ENCODE measurements at regions not wholly inside any gene's neighbourhood (a gene's known extent, or its start where the extent isn't known, plus 50 kb on each side); places are given as distances from the start of the nearest gene placed in this dataset.

DNA sequence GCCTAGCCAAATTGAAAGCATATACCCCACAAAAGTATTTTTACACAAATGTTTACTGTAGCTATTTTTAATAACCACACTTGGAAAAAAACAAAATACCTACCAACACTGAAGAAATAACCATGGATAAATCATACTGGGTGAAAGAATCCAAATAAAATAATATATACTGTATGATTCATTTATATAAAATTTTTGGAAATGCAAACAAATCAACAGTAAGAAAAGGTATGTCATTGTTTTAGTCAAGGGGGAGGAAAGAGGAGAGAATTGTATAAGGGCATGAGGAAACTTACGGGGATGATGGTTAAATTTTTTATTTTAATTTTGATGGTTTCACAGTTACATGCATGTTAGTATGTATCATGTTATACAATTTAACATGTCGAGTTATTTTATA is 557.8 kb downstream of the TECRL start:
- Mint-ChIP-seq H3K27ac (no peak overlapping the region), H3K36me3 (no peaks in the 10 kb centered on the region), H3K4me3 (no peak overlapping the region), H3K27me3 (no peaks in the 10 kb centered on the region), H3K4me1 (no peaks in the 10 kb centered on the region), H3K9me3 (peaks cover 0 to 7% (median 2%) of the 10 kb centered on the region in 9 donors)
- no peak for DNase-seq
- no peak for ATAC-seq
- POLR2A ChIA-PET: no interaction called here

DNA sequence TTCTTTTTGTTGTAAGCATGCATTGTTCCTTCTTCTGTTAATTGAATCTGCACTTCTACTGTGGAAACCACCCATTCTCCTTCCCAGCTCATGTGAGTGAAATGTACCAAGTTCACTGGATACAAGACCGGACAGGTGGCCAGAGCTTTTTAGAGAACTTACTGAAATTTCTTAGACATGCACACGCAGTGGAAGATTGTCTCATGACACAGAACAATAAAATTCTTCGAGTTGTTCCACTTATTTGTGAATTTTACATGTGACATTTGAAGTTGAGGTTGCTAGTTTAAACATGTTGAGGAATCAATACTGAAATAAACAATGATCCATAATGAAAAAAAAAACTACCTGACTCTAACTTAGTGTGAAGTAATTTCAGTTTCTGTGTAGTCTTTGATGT is 568.0 kb downstream of the TECRL start:
- ATAC-seq (no peak), DNase-seq (no peak)
- Mint-ChIP-seq H3K4me1 (no peaks in the 10 kb centered on the region), H3K36me3 (no peaks in the 10 kb centered on the region), H3K4me3 (no peak overlapping the region), H3K9me3 (peaks cover 0 to 20% (median 3%) of the 10 kb centered on the region in 9 donors), H3K27ac (no peak overlapping the region), H3K27me3 (no peaks in the 10 kb centered on the region)
- POLR2A ChIA-PET: no interaction called here

DNA sequence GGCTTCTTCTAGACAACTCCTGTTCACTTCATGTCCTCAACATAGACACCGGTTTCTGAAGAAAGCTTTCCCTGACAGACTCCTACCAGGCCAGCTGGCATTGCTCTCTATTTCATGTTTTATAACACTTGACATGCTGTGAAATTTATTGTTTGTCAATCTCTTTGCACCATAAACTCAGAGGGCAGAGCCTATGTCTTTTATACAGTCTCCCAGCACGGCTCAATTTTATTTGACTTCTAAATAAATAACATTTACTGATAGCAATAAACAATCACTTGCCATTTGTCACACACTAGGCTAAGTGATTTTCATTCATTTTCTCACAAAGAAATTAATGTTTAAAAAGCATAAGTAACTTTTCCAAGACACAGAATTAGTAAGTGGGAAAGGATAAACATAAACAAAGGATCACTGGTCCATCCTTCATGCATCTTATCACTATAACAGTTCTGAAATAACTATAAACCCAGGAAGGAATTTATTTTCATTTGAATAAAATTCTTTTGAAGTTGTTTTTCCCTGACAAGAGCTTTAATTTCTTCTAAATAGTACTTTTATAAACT is 577.6 kb downstream of the TECRL start:
- Mint-ChIP-seq H3K36me3 (no peaks in the 10 kb centered on the region), H3K27ac (no peak overlapping the region), H3K9me3 (peaks cover 0 to 31% (median 3%) of the 10 kb centered on the region in 9 donors), H3K27me3 (no peaks in the 10 kb centered on the region), H3K4me1 (no peaks in the 10 kb centered on the region), H3K4me3 (no peak overlapping the region)
- no peak for ATAC-seq
- no peak for DNase-seq
- POLR2A ChIA-PET: no interaction called here

DNA sequence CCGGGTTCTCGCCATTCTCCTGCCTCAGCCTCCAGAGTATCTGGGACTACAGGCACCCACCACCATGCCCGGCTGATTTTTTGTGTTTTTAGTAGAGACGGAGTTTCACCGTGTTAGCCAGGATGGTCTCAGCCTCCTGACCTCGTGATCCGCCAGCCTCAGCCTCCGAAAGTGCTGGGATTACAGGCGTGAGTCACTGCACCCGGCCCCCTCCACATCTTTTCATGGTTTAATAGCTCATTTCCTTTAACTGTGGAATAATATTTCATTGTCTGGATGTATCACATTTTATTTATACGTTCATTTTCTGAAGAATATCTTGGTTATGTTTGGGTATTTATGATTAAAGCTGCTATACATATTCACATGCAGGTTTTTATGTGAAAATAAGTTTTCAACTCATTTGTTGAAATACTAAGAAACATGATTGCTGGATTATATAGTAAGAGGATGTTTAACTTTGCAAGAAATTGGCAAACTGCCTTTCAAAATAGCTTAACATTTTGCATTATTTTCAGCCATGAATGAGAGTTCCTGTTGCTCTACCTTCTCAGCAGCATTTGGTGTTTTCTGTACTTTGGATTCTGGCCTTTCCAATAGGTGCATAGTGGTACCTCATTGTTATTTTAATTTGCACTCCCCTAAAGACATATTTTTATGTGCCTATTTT is 591.9 kb downstream of the TECRL start:
- ATAC-seq: no peak

DNA sequence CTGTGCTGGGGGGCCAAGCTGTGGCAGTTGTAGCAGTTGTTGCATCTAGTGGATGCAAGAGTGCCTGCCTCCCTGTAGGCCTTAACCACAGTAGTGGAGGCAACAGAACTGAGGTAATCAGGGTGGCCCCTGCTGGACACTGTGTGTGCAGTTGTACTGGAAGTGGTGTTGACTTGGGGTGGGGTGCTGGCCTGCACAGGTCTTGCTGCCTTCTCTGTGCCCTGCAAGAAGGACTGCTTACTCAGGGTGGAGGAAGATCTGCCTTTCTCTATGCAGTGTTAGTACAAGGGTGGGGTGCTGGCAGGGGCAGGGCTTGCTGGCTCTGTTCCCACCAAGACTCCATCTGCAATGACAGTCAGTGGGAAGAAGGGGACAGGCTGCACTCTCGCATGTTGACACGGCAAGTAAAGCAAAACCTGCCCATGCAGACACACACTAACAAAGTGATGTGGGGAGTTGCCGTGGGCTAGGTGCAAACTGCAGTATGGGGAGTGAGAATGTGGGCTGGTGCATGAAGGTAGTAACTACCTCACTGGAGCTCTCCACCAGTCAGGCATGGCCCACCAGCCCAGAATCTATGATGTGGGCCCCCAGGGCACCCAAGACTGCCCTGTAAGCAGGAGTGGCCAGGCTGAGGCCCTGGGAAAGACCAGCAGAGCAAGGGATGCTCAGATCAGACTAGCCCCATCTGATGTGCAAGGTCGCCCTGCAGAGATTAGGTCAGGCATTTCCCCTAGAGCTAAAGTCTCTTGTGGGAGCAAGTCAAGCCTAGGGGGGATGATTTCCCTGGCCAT is 594.9 kb downstream of the TECRL start:
- Mint-ChIP-seq H3K9me3 (peaks cover 7 to 38% (median 14%) of the 10 kb centered on the region in 9 donors), H3K27me3 (no peaks in the 10 kb centered on the region), H3K27ac (no peak overlapping the region), H3K36me3 (no peaks in the 10 kb centered on the region), H3K4me1 (peaks cover 0 to 2% (median 0%) of the 10 kb centered on the region in 4 donors), H3K4me3 (no peak overlapping the region)
- ATAC-seq: no peak
- DNase-seq: no peak
- POLR2A ChIA-PET: no interaction called here

More for the DNA sequence above, 591.9 kb downstream of the TECRL start:
- POLR2A ChIA-PET: no interaction called here
- Mint-ChIP-seq H3K9me3 (peaks cover 2 to 32% (median 10%) of the 10 kb centered on the region in 9 donors), H3K36me3 (no peaks in the 10 kb centered on the region), H3K4me3 (no peak overlapping the region), H3K4me1 (peaks cover 0 to 2% (median 0%) of the 10 kb centered on the region in 4 donors), H3K27ac (no peak overlapping the region), H3K27me3 (no peaks in the 10 kb centered on the region)
- DNase-seq: no peak

DNA sequence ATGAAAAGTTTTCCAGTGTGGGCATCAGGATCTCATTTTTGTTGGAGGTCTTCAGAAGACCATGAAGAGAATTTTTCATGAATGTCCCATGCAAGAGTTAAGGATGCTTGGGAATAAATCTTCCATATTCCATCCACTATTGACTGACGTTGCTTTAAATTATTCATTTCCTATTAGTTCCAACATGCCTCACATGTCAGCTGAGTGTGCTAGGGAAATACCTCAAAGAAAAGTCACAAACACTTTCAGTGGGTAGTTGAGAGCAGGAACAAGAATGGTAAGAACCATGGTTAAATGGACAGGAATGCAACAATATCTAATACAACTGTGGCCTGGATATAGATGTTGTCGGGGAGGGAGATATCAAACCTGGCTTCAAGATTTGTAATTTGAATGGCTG is 610.1 kb downstream of the TECRL start:
- H3K27ac Mint-ChIP-seq: no peak overlapping the region
- H3K4me1 Mint-ChIP-seq: no peaks in the 10 kb centered on the region
- peaks cover 0 to 12% (median 6%) of the 10 kb centered on the region in 9 donors for H3K9me3 Mint-ChIP-seq
- ATAC-seq (no peak), DNase-seq (no peak)
- H3K36me3 Mint-ChIP-seq: no peaks in the 10 kb centered on the region
- POLR2A ChIA-PET: no interaction called here
- no peaks in the 10 kb centered on the region for H3K27me3 Mint-ChIP-seq
- H3K4me3 Mint-ChIP-seq: no peak overlapping the region

DNA sequence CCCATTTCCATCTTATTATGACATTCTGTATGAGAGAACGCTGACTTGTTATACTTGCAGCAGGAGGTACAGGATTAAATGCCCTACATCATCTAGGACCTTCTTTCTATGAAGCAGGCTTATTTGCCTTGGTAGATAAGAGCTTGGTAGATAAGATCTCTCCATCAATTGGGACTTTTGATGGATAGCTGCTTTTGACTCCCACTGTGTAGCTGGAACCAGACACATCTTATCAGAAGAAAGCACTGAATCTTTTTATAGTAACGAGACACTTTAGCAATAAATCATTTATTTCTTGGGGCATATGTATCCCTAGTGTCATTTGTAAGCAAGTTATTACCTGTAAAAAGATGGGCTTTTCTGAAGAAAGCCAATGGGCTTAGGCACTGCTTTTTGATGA is 613.9 kb downstream of the TECRL start:
- H3K4me3 Mint-ChIP-seq: no peak overlapping the region
- H3K27ac Mint-ChIP-seq: no peak overlapping the region
- POLR2A ChIA-PET: no interaction called here

DNA sequence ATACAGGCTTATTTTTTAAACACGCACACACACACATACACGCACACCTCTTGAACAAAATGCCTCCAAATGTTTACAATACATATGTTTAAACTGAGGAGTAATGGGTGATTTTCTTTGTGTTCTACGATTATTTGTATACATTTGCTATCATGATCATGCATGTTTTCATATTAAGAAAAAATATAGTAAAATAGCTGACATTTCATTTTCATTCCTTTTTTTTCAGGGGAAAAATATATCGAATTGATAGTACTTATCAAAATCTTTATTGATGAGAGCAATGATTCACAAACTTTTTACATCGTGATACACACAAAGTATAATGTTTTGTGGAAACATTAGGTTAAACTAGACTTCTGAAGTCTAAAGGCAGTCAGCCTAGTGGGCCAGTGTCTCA is 618.9 kb downstream of the TECRL start:
- POLR2A ChIA-PET: no interaction called here
- Mint-ChIP-seq H3K4me3 (no peak overlapping the region), H3K9me3 (peaks cover 0 to 26% (median 6%) of the 10 kb centered on the region in 9 donors), H3K36me3 (no peaks in the 10 kb centered on the region), H3K4me1 (no peaks in the 10 kb centered on the region), H3K27me3 (no peaks in the 10 kb centered on the region), H3K27ac (no peak overlapping the region)
- no peak for DNase-seq
- no peak for ATAC-seq

More for the DNA sequence above, 613.9 kb downstream of the TECRL start:
- DNase-seq (no peak), ATAC-seq (no peak)
- Mint-ChIP-seq H3K27me3 (no peaks in the 10 kb centered on the region), H3K36me3 (no peaks in the 10 kb centered on the region), H3K4me1 (no peaks in the 10 kb centered on the region), H3K9me3 (peaks cover 0 to 29% (median 9%) of the 10 kb centered on the region in 9 donors)

DNA sequence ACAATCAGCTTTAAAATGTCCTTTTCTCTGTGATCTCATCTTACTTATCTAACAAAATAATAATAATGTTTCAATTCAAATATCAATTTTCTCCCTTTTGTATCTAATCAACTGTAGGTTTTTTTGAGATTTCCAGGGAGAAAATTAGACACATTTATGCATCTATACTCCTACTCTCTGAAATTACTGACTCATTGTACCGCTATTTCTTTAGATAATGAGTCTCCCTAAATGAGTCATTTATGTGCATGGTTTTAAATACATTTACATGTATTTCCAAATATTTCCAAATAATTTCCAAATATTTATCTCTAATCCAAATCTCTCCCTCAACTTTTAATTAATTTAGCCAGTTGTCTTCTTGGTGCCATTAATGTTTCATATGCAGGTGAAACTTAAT is 621.0 kb downstream of the TECRL start:
- POLR2A ChIA-PET: no interaction called here
- no peak overlapping the region for H3K4me3 Mint-ChIP-seq
- H3K4me1 Mint-ChIP-seq: no peaks in the 10 kb centered on the region
- no peak for ATAC-seq
- peaks cover 0 to 26% (median 5%) of the 10 kb centered on the region in 9 donors for H3K9me3 Mint-ChIP-seq
- H3K27me3 Mint-ChIP-seq: no peaks in the 10 kb centered on the region
- H3K36me3 Mint-ChIP-seq: no peaks in the 10 kb centered on the region
- H3K27ac Mint-ChIP-seq: no peak overlapping the region
- no peak for DNase-seq

DNA sequence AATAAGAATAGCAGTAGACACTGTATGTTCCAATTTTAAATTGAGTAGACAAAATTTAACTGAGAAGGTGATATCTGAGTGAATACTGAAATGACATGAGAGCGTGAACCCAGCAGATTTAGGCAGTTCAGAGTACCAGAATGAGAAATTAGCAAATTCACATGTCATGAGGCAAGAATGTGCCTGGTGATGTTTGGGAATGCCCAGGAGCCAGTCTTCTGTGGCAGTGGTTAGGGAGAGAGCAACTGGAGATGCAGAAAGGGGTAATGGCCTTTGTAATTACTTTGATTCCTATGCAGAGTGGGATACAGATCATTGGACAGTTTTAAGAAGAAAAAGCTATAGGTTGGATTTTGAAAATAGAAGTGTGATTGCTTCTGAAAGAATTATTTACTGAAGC is 621.9 kb downstream of the TECRL start:
- peaks cover 0 to 21% (median 5%) of the 10 kb centered on the region in 9 donors for H3K9me3 Mint-ChIP-seq
- no peaks in the 10 kb centered on the region for H3K4me1 Mint-ChIP-seq
- no peak overlapping the region for H3K27ac Mint-ChIP-seq
- no peak for ATAC-seq
- no peaks in the 10 kb centered on the region for H3K36me3 Mint-ChIP-seq
- H3K4me3 Mint-ChIP-seq: no peak overlapping the region
- DNase-seq: no peak
- no peaks in the 10 kb centered on the region for H3K27me3 Mint-ChIP-seq
- POLR2A ChIA-PET: no interaction called here

DNA sequence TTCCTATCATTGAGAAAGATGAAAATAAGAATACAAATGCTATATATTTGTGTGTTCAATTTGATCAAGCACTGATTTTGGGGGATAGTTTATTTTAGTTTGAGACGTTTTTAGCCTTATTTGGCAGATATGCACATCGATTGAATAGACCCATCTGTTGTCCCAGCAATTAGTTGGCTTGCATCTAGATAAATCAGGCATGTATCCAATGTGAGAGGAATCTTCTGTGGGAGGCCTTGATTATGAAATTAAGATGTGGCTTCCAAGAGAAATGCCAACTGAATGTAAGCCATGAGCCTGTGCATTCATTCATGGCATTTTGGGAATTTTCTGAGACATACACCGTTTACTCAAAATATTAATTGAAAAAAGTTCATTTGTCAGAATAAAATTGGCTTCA is 623.1 kb downstream of the TECRL start:
- H3K27me3 Mint-ChIP-seq: no peaks in the 10 kb centered on the region
- no peak for DNase-seq
- H3K4me1 Mint-ChIP-seq: no peaks in the 10 kb centered on the region
- H3K4me3 Mint-ChIP-seq: no peak overlapping the region
- no peak overlapping the region for H3K27ac Mint-ChIP-seq
- POLR2A ChIA-PET: no interaction called here
- no peaks in the 10 kb centered on the region for H3K36me3 Mint-ChIP-seq
- no peak for ATAC-seq
- peaks cover 0 to 14% (median 7%) of the 10 kb centered on the region in 9 donors for H3K9me3 Mint-ChIP-seq

DNA sequence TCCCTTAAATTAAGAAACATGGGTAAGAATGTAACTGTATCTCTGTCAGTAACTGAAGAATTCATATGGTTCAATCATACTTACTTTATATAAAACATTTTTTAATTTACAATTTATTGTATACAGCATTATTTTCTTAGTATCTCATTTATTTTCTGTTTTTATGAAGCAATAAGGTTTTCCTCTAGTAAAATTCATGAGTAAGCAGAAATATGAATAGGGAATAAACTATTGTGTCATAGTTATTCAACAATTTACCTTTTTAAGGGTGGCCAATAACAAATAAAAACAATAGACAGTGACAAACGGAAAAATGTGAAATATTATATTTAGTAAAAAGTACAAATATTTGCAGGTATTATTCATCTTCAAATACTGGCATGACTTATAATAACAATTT is 624.4 kb downstream of the TECRL start:
- no peaks in the 10 kb centered on the region for H3K4me1 Mint-ChIP-seq
- no peak for ATAC-seq
- no peaks in the 10 kb centered on the region for H3K36me3 Mint-ChIP-seq
- no peak overlapping the region for H3K27ac Mint-ChIP-seq
- H3K27me3 Mint-ChIP-seq: no peaks in the 10 kb centered on the region
- POLR2A ChIA-PET: no interaction called here
- H3K4me3 Mint-ChIP-seq: no peak overlapping the region
- DNase-seq: no peak
- peaks cover 0 to 20% (median 7%) of the 10 kb centered on the region in 9 donors for H3K9me3 Mint-ChIP-seq

DNA sequence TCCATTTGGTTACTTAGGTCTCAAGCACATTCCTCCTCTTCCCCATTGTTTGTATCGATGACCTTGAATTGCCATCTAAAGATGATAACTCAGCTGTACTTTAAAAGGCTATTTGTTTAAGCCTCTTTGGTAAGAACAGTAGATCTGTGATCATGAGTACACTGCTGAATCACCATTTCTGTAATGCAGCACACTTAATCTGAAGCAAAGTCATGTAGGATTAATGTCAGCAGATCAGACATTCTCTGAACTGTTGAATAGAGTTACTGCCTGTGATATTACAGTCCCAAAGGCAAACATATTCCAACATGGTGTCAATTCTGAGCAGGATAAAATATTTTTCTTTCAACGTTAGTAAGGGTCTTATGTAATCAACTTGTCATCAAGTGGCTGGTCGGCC is 631.6 kb downstream of the TECRL start:
- Mint-ChIP-seq H3K4me1 (no peaks in the 10 kb centered on the region), H3K9me3 (peaks cover 1 to 19% (median 10%) of the 10 kb centered on the region in 9 donors), H3K27ac (no peak overlapping the region), H3K4me3 (no peak overlapping the region), H3K36me3 (peaks cover 0 to 6% (median 0%) of the 10 kb centered on the region in 3 donors), H3K27me3 (no peaks in the 10 kb centered on the region)
- no peak for DNase-seq
- POLR2A ChIA-PET: no interaction called here
- ATAC-seq: no peak
